OCI-LY3 (cell line): ENCODE measurements at regions not wholly inside any gene's neighbourhood (a gene's known extent, or its start where the extent isn't known, plus 50 kb on each side); places are given as distances from the start of the nearest gene placed in this dataset.

ENCODE experiments used
- CTCF ChIP-seq: fragments of 200-600, 300-600 bp; sonication (generic); IDR thresholded peaks from 2 replicates; pipeline ENCODE4 v1.5.1; 2014; ENCODE audit warnings: antibody characterized with exemption, low read length, low read depth
- EZH2phosphoT487 ChIP-seq: fragments of 200-600 bp; shearing (Covaris generic); IDR thresholded peaks from 2 replicates; pipeline ENCODE4 v1.6.1; 2018; ENCODE audit warnings: antibody characterized with exemption, mixed run types, low read depth

- TF ChIP-seq CTCF (no peak), EZH2phosphoT487 (no peak)
These were observed 134.8 kb upstream of the VRK1 start for GRCh38 chr14:96662116-96662970.
